Muscle layer of colon (tissue), 2 donors: ENCODE measurements at regions not wholly inside any gene's neighbourhood (a gene's known extent, or its start where the extent isn't known, plus 50 kb on each side); places are given as distances from the start of the nearest gene placed in this dataset.

Source experiments
- H3K27ac ChIP-seq: one replicate; pipeline ENCODE4 v1.7.0; 2013; ENCODE audit warnings: low read depth, mild to moderate bottlenecking, low read length, moderate library complexity
- H3K27me3 ChIP-seq, 2 donors: one replicate each; pipeline ENCODE4 v1.7.0; 2013; ENCODE audit warnings: low read length in 2 of 2, mild to moderate bottlenecking in 2 of 2; ENCODE audit not compliant: insufficient read depth in 2 of 2, control insufficient read depth in 1 of 2
- H3K36me3 ChIP-seq: one replicate; pipeline ENCODE4 v1.7.0; 2013; ENCODE audit warnings: mild to moderate bottlenecking, low read length; ENCODE audit not compliant: insufficient read depth
- H3K4me1 ChIP-seq: one replicate; pipeline ENCODE4 v1.7.0; 2013; ENCODE audit warnings: mild to moderate bottlenecking, low read length; ENCODE audit not compliant: insufficient read depth
- H3K4me3 ChIP-seq, 2 donors: one replicate each; pipeline ENCODE4 v1.7.0; 2013; ENCODE audit warnings: low read length in 2 of 2, low read depth in 1 of 2, mild to moderate bottlenecking in 1 of 2, moderate library complexity in 1 of 2
- H3K9ac ChIP-seq: one replicate; pipeline ENCODE4 v1.7.0; 2013; ENCODE audit warnings: low read length
- H3K9me3 ChIP-seq: one replicate; pipeline ENCODE4 v1.7.0; 2013; ENCODE audit warnings: mild to moderate bottlenecking, low read length
- donor health status: abdominal sarcoma.
- donor health status: Adenocarcinoma of cecum.

DNA sequence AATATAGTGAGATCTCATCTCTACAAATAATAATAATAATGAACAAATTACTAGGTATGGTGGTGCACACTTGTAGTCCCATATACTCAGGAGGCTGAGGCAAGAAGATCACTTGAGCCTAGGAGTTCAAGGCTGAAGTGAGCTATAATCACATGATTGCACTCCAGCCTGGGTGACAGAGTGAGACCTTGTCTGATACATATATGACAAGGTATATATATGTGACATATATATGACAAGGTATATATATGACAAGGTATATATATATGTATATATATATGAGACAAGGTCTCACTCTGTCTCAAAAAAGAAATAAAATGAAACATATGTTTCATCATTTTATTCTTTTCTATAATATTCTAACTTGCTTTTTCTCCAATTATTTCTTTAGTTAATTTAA is 278.1 kb upstream of the TET2 start:
- Histone ChIP-seq H3K36me3 (no peaks in the 10 kb centered on the region), H3K27me3 (no peaks in the 10 kb centered on the region), H3K27ac (no peak overlapping the region), H3K9ac (no peak overlapping the region), H3K4me1 (no peaks in the 10 kb centered on the region), H3K9me3 (no peaks in the 10 kb centered on the region), H3K4me3 (no peak overlapping the region)

DNA sequence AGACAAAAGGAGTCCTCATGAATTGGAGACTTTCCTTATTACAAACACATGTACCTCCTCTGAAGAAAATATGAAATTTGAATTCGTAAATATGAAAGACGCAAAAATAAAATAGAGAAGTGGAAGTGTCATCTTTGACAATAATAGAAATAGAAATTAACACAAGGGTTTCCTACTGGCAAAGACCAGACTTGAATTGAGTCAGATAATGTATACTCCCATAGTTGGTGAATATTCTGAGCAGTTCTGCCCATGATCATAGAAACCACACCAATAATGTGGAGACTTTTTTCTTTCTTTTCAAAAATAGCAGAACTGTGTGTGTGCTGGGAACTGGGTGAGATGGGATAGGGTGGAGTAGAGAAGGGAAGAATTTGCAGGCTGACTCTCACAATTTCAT is 277.7 kb upstream of the TET2 start:
- H3K9ac ChIP-seq, result no peak overlapping the region
- H3K36me3 ChIP-seq, result no peaks in the 10 kb centered on the region
- H3K4me3 ChIP-seq, result no peak overlapping the region
- no peak overlapping the region for H3K27ac ChIP-seq
- no peaks in the 10 kb centered on the region for H3K9me3 ChIP-seq
- H3K4me1 ChIP-seq, result no peaks in the 10 kb centered on the region
- H3K27me3 ChIP-seq, result no peaks in the 10 kb centered on the region

DNA sequence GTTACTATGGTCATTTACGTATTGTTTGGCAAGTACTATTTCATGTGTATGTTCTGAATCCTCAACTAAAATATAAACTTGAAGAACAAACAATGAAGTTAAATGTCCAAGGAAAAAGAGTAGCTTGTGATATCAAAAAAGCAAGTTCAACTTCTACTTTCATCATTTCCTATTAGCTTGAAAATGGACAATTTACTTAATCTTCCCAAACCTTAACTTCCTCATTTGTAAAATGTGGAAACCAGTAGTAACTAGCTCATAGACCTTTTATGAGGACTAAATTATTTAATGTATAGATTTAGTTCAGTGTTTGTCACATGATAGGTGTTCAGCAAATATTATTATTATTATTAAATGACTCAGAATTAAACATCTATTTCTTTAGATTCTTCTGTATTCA is 276.8 kb upstream of the TET2 start:
- no peaks in the 10 kb centered on the region for H3K9me3 ChIP-seq
- H3K4me1 ChIP-seq, result no peaks in the 10 kb centered on the region
- H3K9ac ChIP-seq, result no peak overlapping the region
- no peaks in the 10 kb centered on the region for H3K36me3 ChIP-seq
- no peak overlapping the region for H3K4me3 ChIP-seq
- H3K27me3 ChIP-seq, result no peaks in the 10 kb centered on the region
- H3K27ac ChIP-seq, result no peak overlapping the region

DNA sequence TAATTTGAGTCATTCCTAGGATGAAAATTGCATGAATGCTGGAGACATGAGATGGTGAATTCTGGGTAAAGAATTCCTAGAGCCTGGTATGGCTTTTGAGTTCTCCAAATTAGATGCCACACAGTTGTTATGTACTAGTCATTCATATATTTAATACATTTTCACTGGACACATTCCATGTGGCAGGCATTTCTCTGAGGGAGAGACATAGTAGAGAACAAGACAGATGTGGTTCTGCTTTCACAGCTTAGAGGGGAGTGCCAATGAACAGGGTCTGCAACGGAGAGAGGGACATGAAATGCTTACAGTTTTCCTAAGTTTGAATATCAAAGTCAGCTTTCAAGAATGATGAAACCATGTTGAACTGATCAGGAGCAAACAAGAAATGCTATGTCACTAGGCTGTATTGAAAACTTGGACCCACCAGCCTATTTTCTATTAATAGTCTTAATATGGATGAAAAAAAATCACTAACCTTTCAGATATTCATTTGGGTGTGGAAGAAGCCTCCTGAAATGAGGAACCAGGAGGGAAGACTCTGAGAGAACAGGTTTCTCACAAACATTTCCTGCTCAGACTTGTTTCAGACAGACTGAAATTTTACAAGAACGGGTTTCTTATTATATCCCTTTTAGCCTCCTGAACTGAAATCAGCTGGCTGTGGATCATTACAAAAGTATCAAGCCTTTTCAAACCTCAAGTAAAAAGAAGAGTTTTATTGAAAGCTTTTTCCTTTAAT is 276.0 kb upstream of the TET2 start:
- Histone ChIP-seq H3K27me3 (no peaks in the 10 kb centered on the region), H3K9me3 (no peaks in the 10 kb centered on the region), H3K27ac (no peak overlapping the region), H3K36me3 (no peaks in the 10 kb centered on the region), H3K4me1 (no peaks in the 10 kb centered on the region), H3K4me3 (no peak overlapping the region), H3K9ac (no peak overlapping the region)

DNA sequence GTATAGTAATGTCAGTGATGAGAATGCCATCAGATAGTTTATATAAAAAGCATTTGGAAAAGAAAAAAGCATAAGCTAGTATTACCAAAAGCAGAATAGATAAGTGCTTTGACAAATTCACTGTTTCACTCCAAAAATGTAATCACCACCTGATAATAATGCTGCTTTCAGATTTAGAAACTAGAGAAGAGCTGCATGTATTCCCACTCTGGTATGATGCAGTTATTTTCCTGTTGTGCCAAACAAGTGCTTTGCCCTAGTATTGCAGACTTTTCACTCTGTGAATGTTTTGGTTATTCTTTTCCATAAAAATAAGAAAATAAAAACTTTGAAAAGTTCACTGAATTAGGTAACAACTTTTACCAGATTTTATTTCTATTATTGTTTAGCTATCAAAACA is 267.7 kb upstream of the TET2 start:
- no peaks in the 10 kb centered on the region for H3K27me3 ChIP-seq
- H3K4me1 ChIP-seq, result no peaks in the 10 kb centered on the region
- no peak overlapping the region for H3K4me3 ChIP-seq
- no peaks in the 10 kb centered on the region for H3K36me3 ChIP-seq
- no peak overlapping the region for H3K27ac ChIP-seq
- no peaks in the 10 kb centered on the region for H3K9me3 ChIP-seq
- no peak overlapping the region for H3K9ac ChIP-seq

DNA sequence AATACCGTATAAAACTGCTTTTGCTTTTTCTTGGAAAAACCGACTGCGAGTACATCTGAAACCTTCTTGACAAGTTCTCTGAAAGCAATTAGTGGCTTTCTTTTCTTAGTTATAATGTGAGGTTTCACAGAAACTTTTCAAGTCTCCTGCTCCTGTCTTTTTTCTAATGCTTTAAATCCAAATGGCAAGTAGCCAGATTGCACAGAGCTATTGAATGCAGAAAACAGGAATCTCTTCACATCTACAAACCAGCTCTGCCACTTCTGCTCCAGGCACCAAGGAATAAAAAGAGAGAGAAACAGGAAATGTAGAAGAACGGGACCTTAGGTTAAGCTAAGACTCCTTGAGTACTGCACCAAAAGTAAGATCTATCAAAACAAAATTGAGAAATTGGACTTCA is 267.3 kb upstream of the TET2 start:
- Histone ChIP-seq H3K4me1 (no peaks in the 10 kb centered on the region), H3K27me3 (no peaks in the 10 kb centered on the region), H3K9me3 (no peaks in the 10 kb centered on the region), H3K9ac (no peak overlapping the region), H3K36me3 (no peaks in the 10 kb centered on the region), H3K4me3 (no peak overlapping the region), H3K27ac (no peak overlapping the region)

DNA sequence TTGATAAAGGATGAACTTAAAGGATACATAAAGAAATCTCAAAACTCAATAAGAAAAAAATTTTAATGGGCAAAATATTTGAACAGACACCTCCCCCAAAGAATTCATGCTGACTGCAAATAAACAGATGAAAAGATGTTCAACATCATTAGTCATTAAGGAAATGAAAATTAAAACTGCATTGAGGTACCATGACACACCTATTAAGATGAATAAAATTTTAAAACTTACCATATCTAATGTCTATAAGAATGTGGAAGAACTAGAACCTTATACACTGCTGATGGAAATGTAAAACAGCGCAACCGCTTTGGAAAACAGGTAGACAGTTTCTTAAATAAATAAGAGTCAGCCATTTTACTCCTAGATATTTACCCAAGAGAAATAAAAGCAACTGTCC is 266.8 kb upstream of the TET2 start:
- Histone ChIP-seq H3K36me3 (no peaks in the 10 kb centered on the region), H3K4me1 (no peaks in the 10 kb centered on the region), H3K9ac (no peak overlapping the region), H3K9me3 (no peaks in the 10 kb centered on the region), H3K27ac (no peak overlapping the region), H3K27me3 (no peaks in the 10 kb centered on the region), H3K4me3 (no peak overlapping the region)

DNA sequence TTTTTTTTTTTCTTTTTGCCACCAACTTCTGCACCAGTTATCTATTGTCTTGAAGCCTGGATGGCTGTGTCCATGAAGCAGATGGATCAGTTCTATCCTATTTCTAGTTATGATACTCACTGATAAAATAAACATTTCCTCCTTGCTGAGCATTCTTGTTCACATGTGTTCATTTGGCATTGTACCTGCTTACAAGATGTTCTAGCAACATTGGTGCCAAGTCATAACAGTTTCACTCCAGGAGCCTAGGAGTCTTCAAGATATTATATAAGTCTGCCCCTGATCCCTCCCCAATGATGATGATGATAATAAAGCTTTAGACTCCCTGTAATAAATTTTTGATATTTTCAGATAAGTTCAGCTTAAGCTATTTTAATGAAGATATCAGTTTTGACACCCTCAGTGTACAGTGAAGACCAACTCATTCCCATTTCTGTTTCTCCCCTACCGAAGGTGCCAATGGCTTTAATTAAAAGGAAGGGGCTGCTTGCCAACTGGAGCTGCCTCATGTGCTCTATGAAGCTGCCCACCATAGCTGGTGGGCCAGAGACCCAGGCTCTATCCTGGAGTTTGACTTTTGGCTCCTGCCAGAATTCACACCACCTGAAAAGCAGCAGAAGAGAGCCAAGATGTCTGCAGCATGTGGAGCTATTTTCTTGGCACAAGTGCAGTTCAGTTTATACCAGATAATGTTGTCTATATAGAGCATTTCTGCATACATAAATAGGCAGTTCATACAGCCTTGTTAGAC is 265.4 kb upstream of the TET2 start:
- H3K9ac ChIP-seq, result no peak overlapping the region
- no peak overlapping the region for H3K27ac ChIP-seq
- no peaks in the 10 kb centered on the region for H3K9me3 ChIP-seq
- H3K4me1 ChIP-seq, result no peaks in the 10 kb centered on the region
- no peak overlapping the region for H3K4me3 ChIP-seq
- no peaks in the 10 kb centered on the region for H3K36me3 ChIP-seq
- H3K27me3 ChIP-seq, result no peaks in the 10 kb centered on the region

DNA sequence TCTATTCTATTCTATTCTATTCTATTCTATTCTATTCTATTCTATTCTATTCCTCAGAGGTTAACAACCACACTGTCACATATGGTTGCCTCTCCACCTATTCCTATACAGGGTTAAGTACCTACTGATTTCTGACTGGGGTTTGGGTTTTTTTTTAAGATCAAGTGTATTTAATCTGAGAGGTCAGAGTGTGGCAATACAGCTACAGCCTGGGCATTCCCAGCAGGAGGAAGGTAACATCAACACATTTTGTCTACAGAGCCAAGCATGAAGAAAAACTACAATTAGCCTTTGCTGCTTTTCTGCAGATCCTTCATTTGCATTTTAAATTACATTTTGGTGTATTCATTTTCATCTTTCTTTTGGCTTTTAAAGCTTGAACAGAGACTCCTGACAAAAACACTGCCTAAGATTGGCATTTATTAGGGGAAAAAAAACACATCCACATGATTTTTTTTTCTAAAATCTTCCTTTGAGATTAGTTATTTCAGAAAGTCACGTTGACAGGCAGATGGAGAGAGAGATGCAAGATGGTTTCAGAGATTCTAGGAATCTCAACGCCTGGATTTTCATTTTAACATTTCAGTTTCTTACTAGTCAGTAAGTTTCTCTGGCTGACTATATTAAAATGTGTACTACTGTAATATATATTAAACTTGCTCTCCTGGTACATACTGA is 255.9 kb upstream of the TET2 start:
- Histone ChIP-seq H3K4me3 (no peak overlapping the region), H3K9ac (no peak overlapping the region), H3K27ac (no peak overlapping the region), H3K4me1 (no peaks in the 10 kb centered on the region), H3K27me3 (no peaks in the 10 kb centered on the region), H3K36me3 (no peaks in the 10 kb centered on the region), H3K9me3 (no peaks in the 10 kb centered on the region)

DNA sequence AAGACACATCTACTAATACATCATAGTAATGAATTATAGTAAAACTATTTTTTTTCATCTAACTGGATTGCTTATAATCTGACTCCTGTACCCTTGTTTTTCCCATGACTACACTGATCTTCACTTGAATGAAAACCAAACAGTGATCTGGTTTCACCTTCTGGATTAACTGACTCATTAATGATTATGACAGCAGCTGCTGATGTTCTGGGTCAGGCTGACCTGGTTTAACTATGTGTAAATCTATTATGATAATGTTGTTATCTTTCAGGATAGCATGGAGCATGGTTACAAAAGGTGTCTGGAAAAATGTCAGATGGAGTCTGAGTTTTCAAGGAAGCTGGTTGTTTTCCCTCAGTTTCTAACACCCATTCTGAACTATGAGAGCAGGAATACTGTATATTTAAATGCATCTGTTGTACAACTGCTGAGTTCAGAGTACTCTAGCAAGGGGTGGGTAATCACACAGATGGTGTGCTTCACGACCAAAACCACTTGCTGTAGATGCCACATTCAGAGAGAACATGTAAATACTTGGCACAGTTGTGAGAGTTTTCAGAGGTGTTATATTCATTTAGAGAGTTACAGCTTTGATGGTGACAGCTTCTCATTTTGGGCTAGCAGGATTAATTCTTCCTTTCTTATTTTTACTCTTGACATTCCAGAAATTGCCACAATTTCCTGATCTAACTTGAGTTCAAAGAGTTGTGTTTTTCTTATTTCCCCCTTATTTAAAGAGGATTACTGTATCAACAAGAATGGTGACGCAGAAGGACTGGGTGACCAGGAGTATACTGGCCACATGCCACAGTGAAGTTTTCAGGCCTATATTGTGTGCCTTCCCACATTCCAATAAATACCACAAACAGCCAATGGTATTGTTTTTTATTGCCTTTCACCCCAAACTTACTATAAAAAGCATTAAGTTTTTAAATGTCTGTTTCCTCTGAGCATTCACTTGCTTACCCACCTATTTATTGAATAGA is 249.7 kb upstream of the TET2 start:
- H3K27ac ChIP-seq, result no peak overlapping the region
- no peak overlapping the region for H3K9ac ChIP-seq
- no peak overlapping the region for H3K4me3 ChIP-seq

DNA sequence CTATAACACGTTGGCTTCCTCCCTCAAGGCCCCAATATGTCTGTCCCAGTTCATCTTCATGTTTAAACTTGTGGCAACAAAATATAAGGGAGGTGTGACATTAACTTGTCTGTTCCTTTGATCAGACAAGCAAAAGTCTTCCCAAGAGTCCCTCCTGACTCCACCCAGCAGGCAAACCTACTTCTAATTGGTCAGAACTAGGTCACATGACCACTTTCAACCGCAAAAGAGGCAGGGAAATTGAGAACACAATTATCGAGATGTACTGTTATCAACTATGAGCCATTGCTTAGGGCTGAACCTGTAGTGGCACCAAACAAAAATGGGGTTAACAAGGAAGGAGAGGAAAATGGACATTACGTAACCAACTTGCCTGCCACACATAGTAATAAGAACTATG is 246.8 kb upstream of the TET2 start:
- no peaks in the 10 kb centered on the region for H3K36me3 ChIP-seq
- H3K4me3 ChIP-seq, result no peak overlapping the region
- H3K4me1 ChIP-seq, result no peaks in the 10 kb centered on the region
- H3K27me3 ChIP-seq, result no peaks in the 10 kb centered on the region
- H3K9me3 ChIP-seq, result no peaks in the 10 kb centered on the region
- no peak overlapping the region for H3K9ac ChIP-seq
- H3K27ac ChIP-seq, result no peak overlapping the region

More for the DNA sequence above, 249.7 kb upstream of the TET2 start:
- no peaks in the 10 kb centered on the region for H3K9me3 ChIP-seq
- no peaks in the 10 kb centered on the region for H3K27me3 ChIP-seq
- no peaks in the 10 kb centered on the region for H3K4me1 ChIP-seq
- H3K36me3 ChIP-seq, result no peaks in the 10 kb centered on the region
